GM18505 (cell line): ENCODE measurements at regions not wholly inside any gene's neighbourhood (a gene's known extent, or its start where the extent isn't known, plus 50 kb on each side); places are given as distances from the start of the nearest gene placed in this dataset.

Source experiments
- ATAC-seq: cut with Tn5 transposase; IDR thresholded peaks from one replicate; pipeline ENCODE4 v1.9.1; 2021; ENCODE audit not compliant: unreplicated experiment
- POLR2A ChIP-seq: IDR thresholded peaks from 4 replicates; pipeline ENCODE4 v1.6.1; 2011; ENCODE audit warnings: borderline replicate concordance; ENCODE audit not compliant: insufficient read depth, insufficient read length; ENCODE audit errors: extremely low read depth

DNA sequence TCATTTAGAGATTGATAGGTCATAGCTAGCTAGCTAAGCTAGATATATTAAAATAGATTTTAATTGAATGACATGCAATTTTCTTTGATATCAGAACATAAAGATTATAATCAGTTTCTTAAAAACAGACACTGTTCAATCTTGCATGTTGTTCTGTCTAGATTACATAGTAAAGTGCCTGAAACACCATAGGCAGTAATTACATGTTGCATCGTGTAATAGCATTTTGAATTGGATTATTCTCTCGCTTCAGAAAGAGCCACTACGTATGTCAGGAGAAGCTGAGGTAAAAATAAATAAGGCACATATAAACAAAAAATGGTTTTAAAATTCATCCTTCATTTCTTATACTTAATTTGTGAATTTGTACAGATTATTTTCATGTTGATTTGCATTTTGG is 148.0 kb upstream of the CDH12 start:
- no peak for ATAC-seq
- TF ChIP-seq POLR2A, result no peak

DNA sequence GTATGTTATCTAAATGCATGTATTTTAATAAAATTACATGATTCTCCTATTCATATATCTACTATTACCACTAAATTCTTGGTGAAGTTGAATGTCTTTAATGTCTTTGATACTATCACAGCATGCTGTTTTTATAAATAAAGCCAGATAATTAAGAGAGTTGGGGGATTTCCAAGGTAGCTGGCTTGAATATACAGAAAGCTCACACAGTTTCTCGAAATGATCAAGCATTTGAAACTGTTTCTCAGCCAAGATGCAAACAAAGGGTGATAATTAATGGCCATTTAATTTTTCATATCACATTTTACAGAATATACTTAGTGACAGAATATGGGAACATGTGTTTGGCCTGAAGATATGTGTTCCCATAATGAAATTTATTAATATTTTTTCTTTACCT is 145.6 kb upstream of the CDH12 start:
- no peak for ATAC-seq

DNA sequence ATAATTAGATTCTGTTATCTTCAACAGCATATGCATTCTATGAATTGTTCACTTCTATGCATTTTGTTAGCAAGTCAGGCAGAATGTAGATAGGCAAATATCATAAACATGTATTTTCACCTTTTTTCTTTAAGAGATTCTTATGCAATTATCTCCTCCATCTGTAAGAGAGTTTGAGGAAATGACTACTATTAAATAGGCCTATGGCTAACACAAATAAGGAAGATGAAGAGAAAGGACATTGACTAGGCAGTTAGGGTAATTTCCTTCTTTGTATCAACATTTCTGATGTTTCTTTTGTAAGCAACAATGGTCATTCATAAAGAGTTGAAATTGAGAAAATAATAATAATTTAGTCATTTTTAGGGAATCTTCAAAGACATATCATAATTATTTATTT is 145.2 kb upstream of the CDH12 start:
- no peak for ATAC-seq
- TF ChIP-seq POLR2A, result no peak

More for the DNA sequence above, 145.6 kb upstream of the CDH12 start:
- no peak for TF ChIP-seq POLR2A

DNA sequence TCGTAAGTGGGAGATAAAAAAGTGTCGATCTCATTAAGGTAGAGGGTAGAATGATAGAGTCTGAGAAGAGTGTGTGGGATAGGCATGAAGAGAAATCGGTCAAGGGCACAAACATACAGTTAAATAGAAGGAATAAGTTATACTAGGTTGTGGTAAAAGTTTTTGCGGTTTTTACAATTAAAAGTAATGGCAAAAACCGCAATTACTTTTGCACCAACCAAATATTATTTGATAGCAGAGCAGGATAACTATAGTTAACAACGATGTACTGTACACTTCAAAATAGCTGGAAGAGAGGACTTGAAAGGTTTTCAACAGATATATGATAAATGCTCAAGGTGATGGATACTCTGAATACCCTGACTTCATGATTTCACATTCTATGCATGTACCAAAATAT is 135.8 kb upstream of the CDH12 start:
- no peak for ATAC-seq
- no peak for TF ChIP-seq POLR2A

DNA sequence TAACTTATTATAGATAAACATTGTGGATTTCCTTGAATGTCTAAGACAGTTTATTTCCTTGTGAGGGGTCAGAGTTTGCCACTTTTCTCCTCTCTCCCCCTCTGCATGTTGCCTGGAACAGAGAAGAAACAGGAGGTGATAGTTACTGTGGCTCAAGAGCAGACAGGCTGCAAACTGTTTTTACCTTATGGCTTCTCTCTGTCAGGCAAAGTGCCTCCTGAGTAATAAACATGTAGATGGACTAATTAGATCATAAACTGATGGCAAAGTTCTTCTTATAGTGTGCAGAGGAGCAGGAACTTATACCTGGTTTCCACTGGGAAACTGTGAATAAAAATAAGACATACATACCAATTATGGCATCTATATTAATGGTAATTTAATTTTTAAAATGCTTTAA is 133.1 kb upstream of the CDH12 start:
- no peak for TF ChIP-seq POLR2A
- no peak for ATAC-seq

DNA sequence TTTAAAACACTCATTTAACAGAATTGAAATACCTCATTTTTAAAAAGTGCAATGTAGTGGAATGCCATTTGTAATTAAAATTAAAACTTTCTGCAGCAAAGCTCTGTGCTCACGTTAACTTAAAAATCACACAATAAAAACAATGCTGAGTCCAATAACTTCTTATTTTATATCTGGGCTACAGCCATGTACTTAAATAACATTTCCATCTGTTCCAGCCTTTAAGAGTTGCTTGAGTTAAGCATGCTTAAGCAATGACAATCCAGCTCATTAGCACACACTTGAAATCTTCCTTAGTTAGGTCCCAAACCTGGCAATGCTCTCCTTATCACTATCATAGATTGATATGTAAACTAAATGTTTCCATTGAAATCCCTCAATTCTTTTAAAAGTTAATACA is 132.3 kb upstream of the CDH12 start:
- TF ChIP-seq POLR2A, result no peak
- ATAC-seq, result no peak

DNA sequence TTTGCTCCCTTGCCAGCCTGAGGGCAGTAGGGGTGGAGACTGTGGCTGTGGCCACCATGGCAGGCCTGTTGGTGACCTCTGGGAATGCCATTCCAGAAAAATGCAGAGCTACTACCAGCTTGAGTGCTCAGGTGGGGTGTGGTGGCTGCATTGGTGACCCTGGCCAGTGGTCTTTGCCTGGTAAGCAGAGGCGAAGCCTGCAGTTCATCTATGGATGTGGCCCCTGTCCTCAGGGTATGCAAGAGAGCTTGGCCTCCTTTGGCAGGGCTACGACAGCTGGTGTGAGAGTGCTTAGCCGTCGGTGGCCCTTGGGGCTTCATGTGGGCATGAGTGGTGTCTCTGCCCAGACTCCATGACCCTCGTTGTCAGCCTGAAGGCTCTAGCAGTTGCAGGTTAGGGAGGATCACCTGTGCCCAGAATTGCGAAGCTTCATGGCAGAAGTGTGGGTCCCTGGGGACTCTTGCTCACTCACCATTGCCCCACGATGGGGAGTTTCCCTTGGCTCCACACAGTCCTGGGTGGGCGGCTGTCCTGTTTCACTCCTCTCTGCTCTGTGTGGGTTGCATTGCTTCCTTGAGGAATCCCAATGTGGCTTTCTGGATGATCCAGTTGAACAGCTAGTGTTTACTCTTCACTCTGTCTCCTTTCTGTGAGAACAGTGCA is 117.9 kb upstream of the CDH12 start:
- no peak for TF ChIP-seq POLR2A
- ATAC-seq, result no peak

DNA sequence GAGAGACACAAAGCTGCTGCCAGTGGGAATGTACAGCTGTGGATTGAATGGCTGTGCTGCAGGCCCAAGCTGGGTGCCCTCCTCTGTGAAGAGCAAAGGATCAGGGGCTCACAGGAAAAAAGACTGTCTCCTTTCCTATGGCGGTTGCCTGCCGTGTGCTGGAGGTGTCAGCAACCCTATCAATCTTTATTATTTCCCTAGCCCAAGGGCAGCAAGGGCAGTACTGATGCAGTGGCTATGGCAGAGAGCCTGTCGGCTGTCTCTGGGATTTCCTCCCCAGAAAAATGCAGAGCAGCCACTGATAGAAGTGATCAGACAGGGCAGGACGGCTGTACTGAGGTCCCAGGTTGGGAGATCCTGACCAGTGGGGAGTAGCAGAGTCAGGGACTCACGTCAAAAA is 117.3 kb upstream of the CDH12 start:
- TF ChIP-seq POLR2A, result no peak
- no peak for ATAC-seq

DNA sequence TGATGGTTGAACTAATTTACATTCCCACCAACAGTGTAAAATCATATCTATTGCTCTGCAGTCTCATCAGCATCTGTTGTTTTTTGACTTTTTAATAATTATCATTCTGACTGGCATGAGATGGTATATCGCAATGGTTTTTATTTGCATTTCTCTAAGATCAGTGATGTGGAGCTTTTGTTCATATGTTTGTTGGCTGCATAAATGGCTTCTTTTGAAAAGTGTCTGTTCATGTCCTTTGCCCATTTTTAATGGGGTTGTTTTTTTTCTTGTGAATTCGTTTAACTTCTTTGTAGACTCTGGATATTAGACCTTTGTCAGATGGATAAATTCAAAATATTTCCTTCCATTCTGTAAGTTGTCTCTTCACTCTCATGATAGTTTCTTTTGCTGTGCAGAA is 115.2 kb upstream of the CDH12 start:
- no peak for TF ChIP-seq POLR2A
- ATAC-seq, result no peak

DNA sequence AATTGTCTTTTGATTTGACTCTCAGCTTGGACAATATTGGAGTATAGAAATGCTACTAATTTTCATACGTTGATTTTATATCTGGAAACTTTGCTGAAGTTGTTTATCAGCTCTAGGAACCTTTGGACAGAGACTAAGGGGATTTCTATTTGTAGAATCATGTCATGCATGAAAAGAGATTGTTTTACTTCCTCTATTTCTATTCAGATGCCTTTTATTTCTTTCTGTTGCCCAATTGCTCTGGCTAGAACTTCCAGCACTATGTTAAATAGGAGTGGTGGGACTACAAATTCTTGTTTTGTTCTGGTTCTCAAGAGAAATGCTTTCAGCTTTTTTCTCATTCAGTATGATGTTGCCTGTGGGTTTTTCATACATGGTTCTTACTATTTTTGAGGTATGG is 112.8 kb upstream of the CDH12 start:
- peak; percentile 80 for ATAC-seq
- no peak for TF ChIP-seq POLR2A

DNA sequence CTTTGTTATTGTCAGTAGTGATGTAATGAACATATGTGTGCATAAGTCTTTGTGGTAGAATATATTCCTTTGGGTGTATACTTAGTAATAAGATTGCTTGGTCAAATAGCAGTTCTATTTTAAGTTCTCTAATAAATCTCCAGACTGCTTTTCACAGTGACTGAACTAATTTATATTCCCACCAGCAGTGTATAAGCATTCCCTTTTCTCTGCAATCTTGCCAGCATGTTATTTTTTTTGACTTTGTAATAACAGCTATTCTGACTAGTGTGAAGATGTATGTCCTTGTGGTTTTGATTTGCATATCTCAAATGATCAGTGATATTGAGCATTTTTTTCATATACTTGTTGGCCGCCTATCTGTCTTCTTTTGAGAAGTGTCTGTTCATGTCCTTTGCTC is 111.5 kb upstream of the CDH12 start:
- ATAC-seq, result no peak
- TF ChIP-seq POLR2A, result no peak

DNA sequence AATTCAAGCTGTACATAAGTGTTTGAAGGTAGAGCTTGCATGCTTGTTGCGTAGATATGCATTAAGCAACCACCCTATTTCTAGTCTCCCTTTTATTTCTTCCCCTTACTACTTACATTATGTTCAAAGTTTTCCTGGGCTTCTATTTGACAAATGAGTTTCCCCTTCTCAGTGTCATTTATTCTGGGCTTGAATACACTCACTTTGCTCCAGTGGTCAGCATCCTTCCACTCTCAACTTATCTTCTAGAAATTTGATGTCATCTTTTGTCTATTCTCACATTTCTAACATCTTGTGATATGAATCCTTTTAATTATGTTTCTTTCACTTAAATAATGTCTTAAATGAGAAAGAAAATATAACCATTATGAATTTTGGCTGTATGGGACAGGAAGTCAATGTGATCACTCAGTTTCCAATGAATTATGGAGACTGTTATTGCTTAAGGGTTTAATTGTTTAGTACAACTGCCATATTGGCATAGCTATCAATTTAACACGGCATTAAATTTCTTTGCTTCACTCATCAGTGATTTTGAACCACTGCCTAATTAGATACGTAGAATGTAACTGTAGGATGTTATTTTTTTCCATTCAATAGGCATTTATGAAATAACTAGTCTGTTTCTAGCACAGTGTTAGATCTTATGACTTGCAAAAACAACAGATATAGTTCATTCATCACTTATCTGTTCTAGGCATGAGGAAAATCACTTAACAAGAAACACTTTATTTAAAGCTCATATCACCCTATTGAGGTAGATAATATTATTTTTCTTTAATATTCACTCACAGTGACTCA is 105.5 kb upstream of the CDH12 start:
- ATAC-seq, result no peak
- no peak for TF ChIP-seq POLR2A

DNA sequence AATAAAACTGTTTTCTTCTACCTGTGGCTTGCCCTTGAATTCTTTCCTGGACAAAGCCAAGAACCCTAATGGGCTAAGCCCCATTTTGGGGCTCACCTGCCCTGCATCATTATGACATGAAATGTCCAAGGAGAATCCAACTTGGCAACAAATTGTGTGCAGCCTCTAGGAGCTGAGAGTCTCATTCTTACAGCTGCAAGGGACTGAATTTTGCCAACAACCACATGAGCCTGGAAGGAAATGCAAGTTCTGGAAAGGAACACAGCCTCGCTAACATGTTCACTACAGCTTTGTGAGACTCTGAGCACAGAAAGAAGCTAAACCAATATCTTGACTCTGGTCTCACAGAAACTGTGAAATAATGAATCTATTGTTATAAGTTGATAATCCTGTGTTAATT is 94.8 kb upstream of the CDH12 start:
- TF ChIP-seq POLR2A, result no peak
- ATAC-seq, result no peak

DNA sequence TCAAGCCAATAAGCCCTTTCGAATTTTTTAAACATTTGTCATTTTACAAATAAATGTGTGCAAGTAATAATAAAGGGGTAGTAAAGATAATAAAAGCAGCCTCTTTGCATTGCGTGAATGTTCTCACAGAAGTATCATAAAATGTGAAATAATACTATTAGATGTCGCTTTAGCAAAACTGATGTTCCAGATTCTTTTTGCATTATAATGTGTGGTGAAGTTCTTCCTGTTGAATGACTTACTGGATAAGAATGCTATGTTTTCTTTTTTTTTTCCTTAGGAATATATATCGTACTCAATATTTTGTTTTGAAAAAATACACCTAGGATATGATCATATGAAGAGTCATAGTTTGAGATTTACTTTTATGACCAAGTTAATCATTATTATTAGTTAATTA is 85.2 kb upstream of the CDH12 start:
- TF ChIP-seq POLR2A, result no peak
- no peak for ATAC-seq
